Keratinocyte (primary cell): ENCODE measurements at regions not wholly inside any gene's neighbourhood (a gene's known extent, or its start where the extent isn't known, plus 50 kb on each side); places are given as distances from the start of the nearest gene placed in this dataset.

ENCODE experiments used
- CTCF ChIP-seq, 3 experiments: IDR thresholded peaks in 1 of 3; conservative IDR thresholded peaks in 1 of 3; optimal IDR thresholded peaks in 1 of 3; 2 replicates in 2 of 3; 3 replicates in 1 of 3; pipeline versions ENCODE3 to v1.5.1; 2011; ENCODE audit warnings: low read length in 3 of 3, mild to moderate bottlenecking in 3 of 3, moderate library complexity in 2 of 3, control low read depth in 1 of 3, inconsistent platforms in 1 of 3; ENCODE audit not compliant: insufficient read depth in 2 of 3; ENCODE audit errors: extremely low read depth in 1 of 3
- EZH2 ChIP-seq: IDR thresholded peaks from one replicate; pipeline ENCODE4 v1.6.1; 2012; ENCODE audit warnings: inconsistent platforms, mild to moderate bottlenecking, low read length, moderate library complexity

DNA sequence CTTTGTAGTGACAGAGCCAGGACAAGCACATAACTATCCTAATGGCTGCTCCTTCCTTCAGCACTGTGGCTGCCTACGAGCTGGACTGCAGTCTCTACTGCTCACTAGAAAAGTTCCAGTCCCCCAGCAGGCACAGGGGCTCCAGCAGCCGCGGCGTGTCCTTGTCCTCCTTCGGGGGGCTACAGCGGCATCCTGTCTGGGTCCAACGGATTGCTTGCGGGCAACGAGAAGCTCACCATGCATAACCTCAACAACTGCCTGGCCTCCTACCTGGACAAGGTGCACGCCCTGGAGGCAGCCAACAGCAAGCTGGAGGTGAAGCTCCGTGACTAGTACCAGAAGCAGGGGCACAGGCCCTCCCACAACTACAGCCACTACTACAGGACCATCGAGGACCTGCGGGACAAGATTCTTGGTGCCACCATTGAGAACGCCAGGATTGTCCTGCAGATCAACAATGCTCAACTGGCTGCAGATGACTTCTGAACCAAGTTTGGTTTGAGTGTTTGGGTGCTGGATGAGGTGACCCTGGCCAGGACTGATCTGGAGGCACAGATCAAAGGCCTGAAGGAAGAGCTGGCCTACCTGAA is 169.4 kb downstream of the NDUFA12 start:
- no peak for TF ChIP-seq CTCF (optimal IDR thresholded peaks at IDR 0.05 in 1 of 3, IDR thresholded peaks at IDR 0.05 in 1 of 3, conservative IDR thresholded peaks at IDR 0.05 in 1 of 3; ENCODE audit: extremely low read depth in 1 of 3, insufficient read depth in 2 of 3, low read length in 3 of 3)
- TF ChIP-seq EZH2: no peak
